C4-2B (cell line): ENCODE measurements at regions not wholly inside any gene's neighbourhood (a gene's known extent, or its start where the extent isn't known, plus 50 kb on each side); places are given as distances from the start of the nearest gene placed in this dataset.
"Not testable (repeated sequence)": the region's sequence is repeated elsewhere in the genome, so short reads cannot be mapped to it uniquely, and the experiment has no call there.

Experiments
- H3K27ac ChIP-seq: fragments of 450-650 bp; 2 replicates; pipeline ENCODE4 v1.5.1; 2017
- CTCF ChIP-seq: fragments of 450-650 bp; conservative IDR thresholded peaks from 2 replicates; pipeline ENCODE4 v1.5.1; 2017; ENCODE audit warnings: mild to moderate bottlenecking
- ZFX ChIP-seq: fragments of 450-650 bp; IDR thresholded peaks from 2 replicates; pipeline ENCODE4 v1.6.1; 2017

DNA sequence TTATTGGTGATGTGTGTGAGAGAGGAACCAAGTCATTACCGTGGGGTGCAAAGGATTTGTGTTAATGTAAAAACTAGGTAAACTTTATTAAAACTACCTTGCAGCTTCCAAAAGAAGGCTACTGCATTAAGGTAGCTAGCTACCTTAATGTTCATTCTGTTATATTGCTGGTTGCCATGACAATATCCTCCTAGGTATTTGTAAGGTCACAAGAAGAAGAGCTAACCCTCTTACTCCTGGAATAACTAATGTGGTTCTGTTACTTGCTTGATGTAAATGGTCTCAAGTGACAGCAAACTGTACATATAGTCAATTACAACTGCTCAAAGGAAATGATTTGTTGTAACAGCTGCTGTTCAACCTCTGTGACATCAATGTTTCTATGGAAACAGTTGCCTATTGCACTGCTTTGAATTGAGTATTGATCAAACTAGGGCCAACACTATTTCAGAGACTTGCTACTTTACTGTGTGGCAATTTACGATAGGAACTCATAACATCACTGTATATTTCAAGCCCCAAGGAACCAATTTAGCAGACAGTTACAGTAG, 319.8 kb upstream of the HNRNPA3 start:
- no peak for TF ChIP-seq CTCF
- no peak overlapping the region for H3K27ac ChIP-seq

DNA sequence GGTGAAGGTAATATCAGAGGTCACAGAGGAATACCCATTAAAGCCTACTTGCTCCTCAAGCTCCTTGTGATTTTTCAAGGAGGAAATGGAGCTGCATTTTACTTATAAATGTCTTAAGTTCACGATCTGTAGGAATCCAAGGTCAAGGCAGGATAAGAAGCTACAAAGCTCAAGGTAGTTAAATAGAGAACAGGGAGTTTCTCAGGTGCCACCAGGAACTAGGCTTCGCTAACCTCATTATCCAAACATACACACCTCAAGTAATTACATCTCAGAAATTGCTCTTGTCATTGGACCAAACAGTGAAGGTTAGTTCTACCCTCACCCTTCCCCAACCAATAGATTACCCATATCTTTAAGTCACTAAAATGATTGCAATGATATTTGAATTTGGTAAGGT, 317.4 kb upstream of the HNRNPA3 start:
- H3K27ac ChIP-seq, result no peak overlapping the region
- TF ChIP-seq ZFX (no peak), CTCF (no peak)

DNA sequence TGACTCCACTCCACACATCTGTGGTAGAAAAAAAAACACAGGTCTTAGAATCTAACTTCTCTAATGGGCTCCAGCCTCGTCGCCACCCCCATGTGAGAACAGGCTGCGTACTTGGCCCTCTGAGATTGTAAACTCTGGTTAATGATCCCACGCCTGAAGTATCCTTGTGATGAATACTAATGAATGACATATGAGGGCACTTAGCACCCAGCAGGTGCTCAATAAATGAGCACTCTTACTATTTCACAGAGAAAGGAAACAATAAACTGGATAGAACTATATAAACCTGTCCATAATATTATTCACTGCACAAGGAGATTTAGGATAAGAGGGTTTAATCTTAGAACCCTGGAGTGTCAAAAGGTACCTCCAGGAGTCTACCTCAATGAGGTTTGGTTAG, 310.1 kb upstream of the HNRNPA3 start:
- H3K27ac ChIP-seq, result no peak overlapping the region
- TF ChIP-seq ZFX, result no peak
- no peak for TF ChIP-seq CTCF

- H3K27ac ChIP-seq, result not testable (repeated sequence)
Observed at GRCh38 chr2:176904053-176904452, 308.5 kb upstream of the HNRNPA3 start.

- TF ChIP-seq CTCF, result no peak
- TF ChIP-seq ZFX, result no peak
Observed at GRCh38 chr2:176907341-176907740, 305.3 kb upstream of the HNRNPA3 start.

DNA sequence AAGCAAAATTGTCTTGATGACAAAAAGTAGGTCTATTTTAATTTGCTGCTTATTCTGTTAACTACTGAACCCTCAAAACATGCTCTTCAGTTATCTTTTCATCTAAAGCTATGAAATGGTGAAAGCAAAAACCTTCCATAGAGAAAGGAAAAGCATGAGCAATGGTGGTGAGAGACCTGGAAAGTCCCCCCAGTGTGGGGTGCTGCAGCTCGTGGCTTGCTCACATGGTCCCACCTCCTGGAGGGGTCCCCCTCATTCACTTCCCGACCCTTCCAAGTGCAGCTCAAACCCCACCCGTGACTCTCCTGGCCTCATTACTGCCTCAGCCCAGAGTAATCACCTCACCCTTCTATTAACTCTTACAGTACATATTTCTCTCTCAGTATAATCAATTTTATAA, 301.8 kb upstream of the HNRNPA3 start:
- no peak overlapping the region for H3K27ac ChIP-seq
- TF ChIP-seq CTCF (no peak), ZFX (no peak)

More at GRCh38 chr2:176907341-176907740, 305.3 kb upstream of the HNRNPA3 start:
- no peak overlapping the region for H3K27ac ChIP-seq

DNA sequence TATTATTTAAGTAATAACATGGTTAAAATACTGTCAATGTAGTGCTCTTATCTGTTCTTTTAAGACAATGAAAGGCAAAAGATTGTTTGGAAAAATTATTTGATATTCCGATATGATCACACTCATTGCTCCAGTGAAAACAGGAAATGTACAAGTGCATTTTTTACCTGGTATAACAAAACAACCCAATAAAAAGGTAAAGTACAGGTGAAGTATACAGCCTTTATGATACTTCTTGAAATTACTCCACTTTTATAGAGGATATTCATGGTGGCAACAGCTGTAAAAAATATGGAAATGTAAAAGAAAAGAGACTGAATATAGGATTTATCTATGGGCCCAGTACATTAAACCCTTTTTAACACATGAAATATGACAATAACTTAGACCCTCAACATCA, 298.6 kb upstream of the HNRNPA3 start:
- H3K27ac ChIP-seq, result no peak overlapping the region
- TF ChIP-seq ZFX (no peak), CTCF (no peak)

- no peak overlapping the region for H3K27ac ChIP-seq
- TF ChIP-seq CTCF (no peak), ZFX (no peak)
Observed at GRCh38 chr2:176914371-176914770, 298.2 kb upstream of the HNRNPA3 start.

- H3K27ac ChIP-seq, result not testable (repeated sequence)
Observed at GRCh38 chr2:176922545-176922944, 290.0 kb upstream of the HNRNPA3 start.
